GM18505 (cell line): ENCODE measurements at regions not wholly inside any gene's neighbourhood (a gene's known extent, or its start where the extent isn't known, plus 50 kb on each side); places are given as distances from the start of the nearest gene placed in this dataset.

ENCODE experiments used
- ATAC-seq: cut with Tn5 transposase; IDR thresholded peaks from one replicate; pipeline ENCODE4 v1.9.1; 2021; ENCODE audit not compliant: unreplicated experiment
- POLR2A ChIP-seq: IDR thresholded peaks from 4 replicates; pipeline ENCODE4 v1.6.1; 2011; ENCODE audit warnings: borderline replicate concordance; ENCODE audit not compliant: insufficient read depth, insufficient read length; ENCODE audit errors: extremely low read depth

DNA sequence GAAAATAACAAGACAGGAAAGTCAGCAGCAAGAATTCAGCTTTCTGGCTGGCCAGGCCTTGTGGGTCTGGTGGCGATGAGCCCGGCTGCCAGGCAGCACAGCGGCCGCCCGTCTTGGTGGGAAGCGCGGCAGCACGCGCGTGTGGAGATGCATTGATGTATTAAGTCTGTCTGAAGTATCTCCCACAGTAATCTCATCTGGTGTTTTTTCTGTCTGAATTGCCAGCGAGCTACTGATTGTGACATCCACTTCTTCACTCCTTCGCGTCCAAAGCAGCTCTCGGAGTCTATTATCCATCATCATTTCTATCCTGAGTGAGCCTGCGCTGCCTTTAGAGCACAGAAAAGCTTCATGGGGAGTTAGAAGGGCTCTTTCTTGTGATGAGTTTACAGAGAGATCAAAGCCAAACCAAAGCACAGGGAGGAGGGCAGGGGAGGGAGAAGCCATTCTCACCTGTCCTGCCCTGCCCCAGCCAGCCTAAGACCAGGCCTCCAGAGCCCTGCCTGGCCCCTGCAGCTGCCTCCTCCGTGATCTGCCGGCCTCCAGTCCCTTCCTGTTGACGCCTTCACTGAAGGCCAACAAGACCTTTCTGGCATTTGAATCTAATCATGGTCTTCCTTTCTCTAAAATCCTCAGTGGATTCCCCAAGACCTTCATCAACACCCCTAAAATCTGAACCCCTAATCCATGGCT lies 1419.0 kb downstream of the TBC1D22A start:
- no peak for TF ChIP-seq POLR2A
- no peak for ATAC-seq

GRCh38 chr22:48180631-48181030 lies 1418.2 kb downstream of the TBC1D22A start:
- ATAC-seq: no peak
- TF ChIP-seq POLR2A: no peak

- TF ChIP-seq POLR2A: no peak
- no peak for ATAC-seq
These were observed 1417.4 kb downstream of the TBC1D22A start for GRCh38 chr22:48179571-48180546.

DNA sequence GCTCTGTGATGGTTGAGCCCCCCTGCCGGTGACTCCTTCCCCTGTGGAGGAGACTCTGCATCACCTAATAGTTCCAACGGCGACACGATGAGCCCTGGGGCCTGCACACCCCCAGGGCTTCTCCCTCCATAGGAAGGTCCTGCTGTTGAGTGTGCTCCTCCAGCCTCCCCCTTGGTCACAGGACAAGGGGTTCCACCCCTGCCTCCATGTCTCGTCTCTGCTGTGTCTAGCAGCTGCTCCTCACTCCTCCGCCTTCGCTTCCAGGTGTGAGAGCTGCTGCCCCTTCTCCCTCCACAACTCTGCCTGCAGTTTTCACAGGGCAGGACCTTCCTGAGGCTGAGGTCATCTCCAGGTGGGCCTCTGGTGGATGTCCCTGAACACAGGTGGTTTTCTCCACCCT lies 1416.1 kb downstream of the TBC1D22A start:
- TF ChIP-seq POLR2A: no peak
- no peak for ATAC-seq

DNA sequence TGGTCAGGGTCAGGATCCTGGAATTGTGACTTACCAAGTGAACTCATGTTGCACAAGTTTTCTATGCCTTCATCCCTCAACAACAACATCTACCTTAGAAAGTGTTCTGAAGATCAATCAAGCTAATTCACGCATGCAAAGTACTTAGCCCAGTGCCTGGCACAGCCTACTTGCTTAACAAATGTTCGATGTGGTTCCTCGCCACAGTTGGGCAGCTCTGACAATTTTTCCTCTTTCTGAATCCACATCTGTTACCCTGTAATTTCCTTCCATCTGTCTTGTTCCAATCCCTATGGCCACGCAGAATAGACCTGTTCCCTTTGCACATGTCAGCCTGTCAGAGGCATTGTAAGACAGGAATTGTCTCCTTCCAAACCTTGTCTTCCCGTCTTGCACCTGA lies 1415.2 kb downstream of the TBC1D22A start:
- no peak for ATAC-seq
- no peak for TF ChIP-seq POLR2A

GRCh38 chr22:48175721-48176120 lies 1413.3 kb downstream of the TBC1D22A start:
- no peak for TF ChIP-seq POLR2A

GRCh38 chr22:48173773-48174160 lies 1411.3 kb downstream of the TBC1D22A start:
- no peak for TF ChIP-seq POLR2A
- no peak for ATAC-seq

More at GRCh38 chr22:48175721-48176120, 1413.3 kb downstream of the TBC1D22A start:
- ATAC-seq: no peak

DNA sequence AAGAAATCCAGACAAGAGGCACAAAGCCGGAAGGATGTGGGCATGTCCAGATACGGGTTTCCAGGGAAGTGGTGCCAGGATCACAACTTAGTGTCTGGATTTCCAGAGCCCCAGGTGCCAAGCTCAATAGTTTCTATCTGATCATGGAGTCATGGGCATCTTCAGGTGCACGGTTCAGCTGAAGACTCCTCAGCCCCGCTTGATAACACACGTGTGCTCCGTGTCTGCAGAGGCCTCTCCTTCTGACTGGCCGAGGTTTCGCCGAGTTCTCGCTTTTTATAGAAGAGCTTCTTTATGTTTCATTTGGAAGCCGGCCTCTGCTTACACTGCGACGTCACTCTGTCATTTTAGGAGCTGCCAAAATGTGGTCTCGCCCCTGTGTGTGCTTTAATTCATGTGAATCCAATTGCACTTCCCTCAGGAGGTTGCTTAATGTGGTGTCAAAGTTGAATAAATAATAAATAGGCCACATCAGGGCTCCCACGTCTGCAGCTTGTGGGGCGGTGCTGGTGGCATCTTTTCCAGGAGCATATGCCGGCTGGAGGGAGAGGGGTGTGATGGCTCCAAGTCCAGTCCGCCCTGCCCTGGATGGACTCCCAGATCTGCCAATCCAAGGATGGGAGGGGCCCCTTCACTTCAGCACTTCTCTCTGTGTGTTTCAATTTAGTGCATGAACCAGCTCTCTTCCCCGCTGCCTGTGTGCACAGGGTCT lies 1410.8 kb downstream of the TBC1D22A start:
- TF ChIP-seq POLR2A: no peak
- ATAC-seq: no peak

DNA sequence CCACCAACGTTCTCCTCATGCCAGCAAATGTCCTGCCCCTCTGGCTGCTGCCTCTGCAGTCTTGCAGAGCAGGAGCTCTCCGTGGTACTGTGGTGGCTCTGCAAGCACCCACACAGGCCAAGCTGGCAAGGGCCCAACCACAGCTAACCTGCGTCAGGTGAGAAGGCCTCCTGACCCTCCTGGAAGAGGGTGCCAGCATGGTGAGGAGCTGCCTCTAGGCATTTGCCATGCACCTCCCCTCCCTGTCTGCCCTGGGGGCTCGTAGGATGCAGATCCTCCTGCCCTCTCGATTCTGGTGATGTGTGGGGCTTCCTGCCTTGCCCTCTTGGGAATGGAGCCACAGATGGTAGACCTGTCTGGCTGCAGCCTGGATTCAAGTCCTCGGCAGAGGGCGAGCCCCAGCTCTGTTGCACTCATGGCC lies 1408.8 kb downstream of the TBC1D22A start:
- no peak for ATAC-seq
- no peak for TF ChIP-seq POLR2A

- no peak for ATAC-seq
- no peak for TF ChIP-seq POLR2A
These were observed 1406.8 kb downstream of the TBC1D22A start for GRCh38 chr22:48169227-48169626.

- TF ChIP-seq POLR2A: no peak
- ATAC-seq: no peak
These were observed 1404.8 kb downstream of the TBC1D22A start for GRCh38 chr22:48167238-48167637.

GRCh38 chr22:48161298-48161697 lies 1398.8 kb downstream of the TBC1D22A start:
- no peak for ATAC-seq
- TF ChIP-seq POLR2A: no peak

GRCh38 chr22:48157676-48158075 lies 1395.2 kb downstream of the TBC1D22A start:
- no peak for ATAC-seq
- no peak for TF ChIP-seq POLR2A
